Colonic mucosa (tissue), 4 donors: ENCODE measurements at regions not wholly inside any gene's neighbourhood (a gene's known extent, or its start where the extent isn't known, plus 50 kb on each side); places are given as distances from the start of the nearest gene placed in this dataset.

ENCODE experiments used
- DNase-seq: peaks from one replicate; pipeline ENCODE4 v3.0.0-alpha.2; 2020
- H3K27ac ChIP-seq: fragments of 200-600 bp; one replicate; pipeline ENCODE4 v1.8.0; 2021
- H3K27me3 ChIP-seq: fragments of 200-600 bp; one replicate; pipeline ENCODE4 v1.8.0; 2021
- H3K36me3 ChIP-seq: fragments of 200-600 bp; one replicate; pipeline ENCODE4 v1.8.0; 2021
- H3K4me1 ChIP-seq: fragments of 200-600 bp; one replicate; pipeline ENCODE4 v1.8.0; 2021; ENCODE audit warnings: mild to moderate bottlenecking
- H3K4me3 ChIP-seq: fragments of 200-600 bp; one replicate; pipeline ENCODE4 v1.8.0; 2021
- H3K9ac ChIP-seq, 2 donors: one replicate each; pipeline ENCODE4 v1.7.0; 2013; ENCODE audit warnings: control low read depth in 2 of 2, low read depth in 2 of 2, low read length in 2 of 2
- H3K9me3 ChIP-seq: fragments of 200-600 bp; one replicate; pipeline ENCODE4 v1.8.0; 2021
- CTCF ChIP-seq: fragments of 200-600 bp; IDR thresholded peaks from one replicate; pipeline ENCODE4 v1.8.0; 2022; ENCODE audit warnings: antibody characterized with exemption, mild to moderate bottlenecking
- intact Hi-C: fragments of 100-400 bp; cut with DNase I; formaldehyde crosslinking; loops from one replicate; pipeline ENCODE4 v1.14.1; 2022
- donor health status: healthy.
- donor health status: DM: no; HTN: no; CAD: no.
- donor health status: DM: no; HTN: no; CAD: no.

- no peaks in the 10 kb centered on the region for H3K4me1 ChIP-seq
- intact Hi-C loops = no loop called here
- H3K9ac ChIP-seq = no peak overlapping the region
- no peaks in the 10 kb centered on the region for H3K27me3 ChIP-seq
- no peak overlapping the region for H3K4me3 ChIP-seq
- no peaks in the 10 kb centered on the region for H3K9me3 ChIP-seq
- TF ChIP-seq CTCF = no peak
- H3K27ac ChIP-seq = no peak overlapping the region
- H3K36me3 ChIP-seq = no peaks in the 10 kb centered on the region
- no peak for DNase-seq
Measured at GRCh38 chr22:27648074-27648473, 153.5 kb downstream of the MN1 start.

GRCh38 chr22:27648853-27649252 is 152.7 kb downstream of the MN1 start:
- no peak for TF ChIP-seq CTCF
- no peaks in the 10 kb centered on the region for H3K36me3 ChIP-seq
- H3K9me3 ChIP-seq = no peaks in the 10 kb centered on the region
- intact Hi-C loops = no loop called here
- no peak overlapping the region for H3K4me3 ChIP-seq
- H3K9ac ChIP-seq = no peak overlapping the region
- DNase-seq = no peak
- no peak overlapping the region for H3K27ac ChIP-seq
- H3K27me3 ChIP-seq = no peaks in the 10 kb centered on the region
- no peaks in the 10 kb centered on the region for H3K4me1 ChIP-seq

- no peaks in the 10 kb centered on the region for H3K27me3 ChIP-seq
- DNase-seq = no peak
- H3K4me1 ChIP-seq = no peaks in the 10 kb centered on the region
- no peaks in the 10 kb centered on the region for H3K9me3 ChIP-seq
- H3K27ac ChIP-seq = no peak overlapping the region
- intact Hi-C loops = no loop called here
- no peaks in the 10 kb centered on the region for H3K36me3 ChIP-seq
- no peak overlapping the region for H3K9ac ChIP-seq
- no peak for TF ChIP-seq CTCF
- H3K4me3 ChIP-seq = no peak overlapping the region
Measured at GRCh38 chr22:27650572-27650971, 151.0 kb downstream of the MN1 start.

GRCh38 chr22:27650985-27651384 is 150.6 kb downstream of the MN1 start:
- Histone ChIP-seq H3K36me3 (no peaks in the 10 kb centered on the region), H3K4me3 (no peak overlapping the region), H3K27me3 (no peaks in the 10 kb centered on the region), H3K9ac (no peak overlapping the region), H3K27ac (no peak overlapping the region), H3K4me1 (no peaks in the 10 kb centered on the region), H3K9me3 (no peaks in the 10 kb centered on the region)
- intact Hi-C loops = no loop called here
- DNase-seq = no peak
- TF ChIP-seq CTCF = no peak

- H3K9me3 ChIP-seq = no peaks in the 10 kb centered on the region
- no peak overlapping the region for H3K9ac ChIP-seq
- intact Hi-C loops = no loop called here
- no peak for DNase-seq
- no peaks in the 10 kb centered on the region for H3K4me1 ChIP-seq
- no peak overlapping the region for H3K27ac ChIP-seq
- H3K27me3 ChIP-seq = no peaks in the 10 kb centered on the region
- H3K36me3 ChIP-seq = no peaks in the 10 kb centered on the region
- H3K4me3 ChIP-seq = no peak overlapping the region
- TF ChIP-seq CTCF = no peak
Measured at GRCh38 chr22:27651486-27651885, 150.1 kb downstream of the MN1 start.
